ENCODE measurements at regions not wholly inside any gene's neighbourhood (a gene's known extent, or its start where the extent isn't known, plus 50 kb on each side); places are given as distances from the start of the nearest gene placed in this dataset.

DNA sequence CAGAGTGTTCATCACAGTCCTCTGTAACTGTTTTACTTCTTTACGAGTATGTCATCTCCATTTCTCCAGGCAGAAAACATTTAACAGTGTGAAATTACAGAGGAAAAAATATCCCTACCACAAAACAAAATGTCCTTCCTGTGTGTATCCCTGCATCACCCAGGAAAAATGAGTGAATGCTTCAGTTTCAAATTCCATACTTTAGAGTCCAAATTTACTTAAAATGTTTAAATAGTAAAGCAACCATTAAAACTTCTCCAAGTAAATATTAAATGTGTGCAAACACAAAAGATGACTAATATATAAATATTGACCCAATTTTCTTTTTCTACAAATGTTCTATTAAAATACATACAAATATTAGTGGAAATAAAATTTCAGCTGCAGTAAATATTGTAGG, 1016.6 kb upstream of the PCDH20 start:
- Histone ChIP-seq H3K4me2 (ENCODE audit: low read depth, low read length) (no peak overlapping the region), H3K27me3 (ENCODE audit: control insufficient read depth, insufficient read depth, low read length) (no peaks in the 10 kb centered on the region), H4K91ac (ENCODE audit: insufficient read depth, low read depth, low read length) (no peak overlapping the region), H3K4me1 (ENCODE audit: control insufficient read depth, insufficient read depth, low read length) (no peaks in the 10 kb centered on the region), H2BK120ac (ENCODE audit: low read depth, low read length) (no peak overlapping the region), H3K9me1 (ENCODE audit: insufficient read depth, low read length) (no peaks in the 10 kb centered on the region; the same call in 1 of the 2 replicates), H3K27ac (ENCODE audit: insufficient read depth, low read length) (no peak overlapping the region), H3K4ac (ENCODE audit: low read depth, low read length) (no peak overlapping the region), H4K8ac (ENCODE audit: low read depth in 2 of 2, low read length in 2 of 2) (no peak overlapping the region), H3K18ac (ENCODE audit: low read depth, low read length) (no peak overlapping the region), H2AFZ (replicated peaks; ENCODE audit: low read length, poor library complexity) (no peak overlapping the region), H3K4me3 (ENCODE audit: insufficient read depth, low read depth, low read length) (no peak overlapping the region), H4K5ac (ENCODE audit: low read depth, low read length) (no peak overlapping the region), H4K20me1 (ENCODE audit: insufficient read depth, low read length) (no peaks in the 10 kb centered on the region), H3K36me3 (ENCODE audit: control insufficient read depth, insufficient read depth, low read length) (no peaks in the 10 kb centered on the region), H2BK20ac (ENCODE audit: low read depth, low read length) (no peak overlapping the region), H2BK15ac (ENCODE audit: low read depth, low read length) (no peak overlapping the region), H2AK5ac (ENCODE audit: low read depth, low read length) (no peak overlapping the region), H3K79me1 (ENCODE audit: low read depth in 1 of 2, low read length in 2 of 2) (no peaks in the 10 kb centered on the region), H3K23ac (ENCODE audit: low read depth, low read length) (no peak overlapping the region), H3K9me3 (ENCODE audit: control insufficient read depth, insufficient read depth, low read length) (no peaks in the 10 kb centered on the region), H3K14ac (replicated peaks; ENCODE audit: low read depth, low read length) (no peak overlapping the region), H2BK5ac (ENCODE audit: low read depth, low read length, poor library complexity, severe bottlenecking) (no peak overlapping the region), H3K56ac (ENCODE audit: extremely low read depth, insufficient read depth, low read length) (no peak overlapping the region), H3K9ac (ENCODE audit: low read depth, low read length) (no peak overlapping the region), H2AK9ac (replicated peaks; ENCODE audit: low read depth, low read length, poor library complexity) (no peak overlapping the region)
- no CpG with 5 or more reads among the region's 1 CpG for WGBS, 2 experiments (ENCODE audit: extremely low coverage in 2 of 2, insufficient read length in 1 of 2)
- ATAC-seq (ENCODE audit: low read depth) (no peak), DNase-seq (no peak)
- POLR2A ChIA-PET (ENCODE audit: unreplicated experiment) = no interaction called here
- TF ChIP-seq, protein P1, sequence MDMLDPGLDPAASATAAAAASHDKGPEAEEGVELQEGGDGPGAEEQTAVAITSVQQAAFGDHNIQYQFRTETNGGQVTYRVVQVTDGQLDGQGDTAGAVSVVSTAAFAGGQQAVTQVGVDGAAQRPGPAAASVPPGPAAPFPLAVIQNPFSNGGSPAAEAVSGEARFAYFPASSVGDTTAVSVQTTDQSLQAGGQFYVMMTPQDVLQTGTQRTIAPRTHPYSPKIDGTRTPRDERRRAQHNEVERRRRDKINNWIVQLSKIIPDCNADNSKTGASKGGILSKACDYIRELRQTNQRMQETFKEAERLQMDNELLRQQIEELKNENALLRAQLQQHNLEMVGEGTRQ (IDR thresholded peaks at IDR 0.05; ENCODE audit: low read depth, low read length) = no peak
- TF ChIP-seq MAFK (IDR thresholded peaks at IDR 0.05; ENCODE audit: low read depth, low read length) (no peak), BHLHE40 (IDR thresholded peaks at IDR 0.05; ENCODE audit: low read depth, low read length) (no peak), NFE2L2 (IDR thresholded peaks at IDR 0.05; ENCODE audit: low read depth, low read length) (no peak), RCOR1 (IDR thresholded peaks at IDR 0.05; ENCODE audit: insufficient replicate concordance, low read length) (no peak), RAD21 (IDR thresholded peaks at IDR 0.05; ENCODE audit: low read length) (no peak), MAZ (IDR thresholded peaks at IDR 0.05; ENCODE audit: borderline replicate concordance, low read depth, low read length) (no peak), SMC3 (IDR thresholded peaks at IDR 0.05; ENCODE audit: low read depth, low read length) (no peak), CHD1 (IDR thresholded peaks at IDR 0.05; ENCODE audit: low read depth, low read length) (no peak), CEBPB (IDR thresholded peaks at IDR 0.05; ENCODE audit: low read depth, low read length) (no peak), FOS (IDR thresholded peaks at IDR 0.05; ENCODE audit: low read depth, low read length) (no peak), RFX5 (IDR thresholded peaks at IDR 0.05; ENCODE audit: low read depth, low read length) (no peak), POLR2A (IDR thresholded peaks at IDR 0.05; ENCODE audit: low read depth, low read length) (no peak), MXI1 (IDR thresholded peaks at IDR 0.05; ENCODE audit: borderline replicate concordance, low read depth, low read length) (no peak)
- TF ChIP-seq, protein P2, sequence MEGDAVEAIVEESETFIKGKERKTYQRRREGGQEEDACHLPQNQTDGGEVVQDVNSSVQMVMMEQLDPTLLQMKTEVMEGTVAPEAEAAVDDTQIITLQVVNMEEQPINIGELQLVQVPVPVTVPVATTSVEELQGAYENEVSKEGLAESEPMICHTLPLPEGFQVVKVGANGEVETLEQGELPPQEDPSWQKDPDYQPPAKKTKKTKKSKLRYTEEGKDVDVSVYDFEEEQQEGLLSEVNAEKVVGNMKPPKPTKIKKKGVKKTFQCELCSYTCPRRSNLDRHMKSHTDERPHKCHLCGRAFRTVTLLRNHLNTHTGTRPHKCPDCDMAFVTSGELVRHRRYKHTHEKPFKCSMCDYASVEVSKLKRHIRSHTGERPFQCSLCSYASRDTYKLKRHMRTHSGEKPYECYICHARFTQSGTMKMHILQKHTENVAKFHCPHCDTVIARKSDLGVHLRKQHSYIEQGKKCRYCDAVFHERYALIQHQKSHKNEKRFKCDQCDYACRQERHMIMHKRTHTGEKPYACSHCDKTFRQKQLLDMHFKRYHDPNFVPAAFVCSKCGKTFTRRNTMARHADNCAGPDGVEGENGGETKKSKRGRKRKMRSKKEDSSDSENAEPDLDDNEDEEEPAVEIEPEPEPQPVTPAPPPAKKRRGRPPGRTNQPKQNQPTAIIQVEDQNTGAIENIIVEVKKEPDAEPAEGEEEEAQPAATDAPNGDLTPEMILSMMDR (conservative IDR thresholded peaks at IDR 0.05; ENCODE audit: low read depth, low read length) = no peak
- TF ChIP-seq, protein P3, sequence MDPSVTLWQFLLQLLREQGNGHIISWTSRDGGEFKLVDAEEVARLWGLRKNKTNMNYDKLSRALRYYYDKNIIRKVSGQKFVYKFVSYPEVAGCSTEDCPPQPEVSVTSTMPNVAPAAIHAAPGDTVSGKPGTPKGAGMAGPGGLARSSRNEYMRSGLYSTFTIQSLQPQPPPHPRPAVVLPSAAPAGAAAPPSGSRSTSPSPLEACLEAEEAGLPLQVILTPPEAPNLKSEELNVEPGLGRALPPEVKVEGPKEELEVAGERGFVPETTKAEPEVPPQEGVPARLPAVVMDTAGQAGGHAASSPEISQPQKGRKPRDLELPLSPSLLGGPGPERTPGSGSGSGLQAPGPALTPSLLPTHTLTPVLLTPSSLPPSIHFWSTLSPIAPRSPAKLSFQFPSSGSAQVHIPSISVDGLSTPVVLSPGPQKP (IDR thresholded peaks at IDR 0.05; ENCODE audit: borderline replicate concordance, low read depth, low read length) = no peak
- in situ Hi-C loops (cut with MboI; ENCODE audit: low sequenced_read_pairs) = no loop called here
- CTCF ChIA-PET = no interaction called here
- no TSS peak for BruUV-seq (replicated peaks)
- dilution Hi-C loops (cut with HindIII; ENCODE audit: low sequenced_read_pairs, unreplicated experiment) = no loop called here
- intact Hi-C loops (cut with micrococcal nuclease) = no loop called here
